Activated CD4-positive, CD25-positive, alpha-beta regulatory T cell treated with anti-CD3 and anti-CD28 coated beads, Interleukin-2, amount 50 U/mL, for 16 hours (primary cell): ENCODE measurements at regions not wholly inside any gene's neighbourhood (a gene's known extent, or its start where the extent isn't known, plus 50 kb on each side); places are given as distances from the start of the nearest gene placed in this dataset.

Experiments used
- DNase-seq: peaks from one replicate; pipeline ENCODE4 v3.0.0-alpha.2; 2020; ENCODE audit warnings: low read depth, low spot score

GRCh38 chr6:16857969-16858592 is 96.8 kb upstream of the ATXN1 start:
- no peak for DNase-seq

DNA sequence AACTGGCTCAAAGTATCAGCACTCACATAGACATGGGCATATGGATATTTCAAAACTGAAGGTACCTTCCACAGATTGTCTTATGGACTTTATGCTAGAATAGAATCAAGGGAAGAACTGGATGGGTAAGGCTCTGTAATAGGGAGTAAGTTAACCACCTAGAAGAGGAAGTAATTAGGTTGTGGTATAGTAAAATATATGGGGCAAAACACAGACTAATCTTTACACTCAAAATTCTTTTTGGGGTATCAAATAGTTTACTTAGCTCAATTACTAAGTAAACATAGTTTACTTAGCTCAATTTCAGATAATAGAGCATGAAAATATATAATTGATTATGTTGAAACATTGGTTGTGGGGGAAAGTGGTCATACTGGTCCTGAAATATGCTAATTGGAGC is 94.2 kb upstream of the ATXN1 start:
- DNase-seq = no peak

DNA sequence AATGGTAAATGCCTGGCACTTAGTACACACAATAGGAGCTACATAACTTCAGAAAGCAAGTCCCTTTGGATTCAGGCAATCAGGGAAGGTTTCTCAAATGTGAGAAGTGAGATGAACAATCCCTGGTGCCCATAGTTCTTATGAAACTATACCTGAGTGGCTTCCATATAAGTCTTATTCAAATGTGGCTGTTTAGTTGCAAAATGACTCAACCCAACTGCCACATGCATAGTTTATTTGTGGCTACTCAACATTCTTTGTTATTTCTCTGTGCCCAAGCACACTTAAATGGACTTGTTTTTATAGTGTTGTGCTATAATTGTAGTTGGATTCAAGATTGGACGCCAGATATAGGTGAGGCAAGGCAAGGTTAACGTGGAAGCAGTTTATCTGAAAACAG is 93.7 kb upstream of the ATXN1 start:
- DNase-seq = no peak

GRCh38 chr6:16852671-16853070 is 91.4 kb upstream of the ATXN1 start:
- no peak for DNase-seq

GRCh38 chr6:16851758-16852157 is 90.5 kb upstream of the ATXN1 start:
- DNase-seq = no peak

DNA sequence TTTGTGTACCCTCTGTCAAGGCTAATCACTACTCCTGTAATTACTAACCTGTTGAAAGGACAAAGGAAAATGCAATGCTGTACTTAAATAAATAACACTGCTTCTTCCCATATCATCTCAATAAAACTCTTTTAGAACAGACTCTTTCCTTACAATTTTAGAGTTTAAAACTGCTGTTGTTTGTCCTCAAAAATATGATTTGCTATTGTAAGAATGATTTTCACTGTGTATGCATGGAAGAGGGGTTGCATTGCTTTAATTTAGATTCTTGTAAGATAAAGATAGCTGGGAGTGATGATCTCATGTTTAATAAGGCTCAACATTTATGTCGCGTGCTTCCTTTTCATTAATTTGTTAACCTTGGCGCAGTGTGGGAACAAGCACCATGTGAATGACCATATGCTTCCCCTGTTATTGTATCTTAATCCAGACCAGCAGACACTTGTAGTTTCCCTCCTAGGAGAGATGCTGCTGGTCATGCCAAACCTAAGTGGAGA is 89.8 kb upstream of the ATXN1 start:
- no peak for DNase-seq

DNA sequence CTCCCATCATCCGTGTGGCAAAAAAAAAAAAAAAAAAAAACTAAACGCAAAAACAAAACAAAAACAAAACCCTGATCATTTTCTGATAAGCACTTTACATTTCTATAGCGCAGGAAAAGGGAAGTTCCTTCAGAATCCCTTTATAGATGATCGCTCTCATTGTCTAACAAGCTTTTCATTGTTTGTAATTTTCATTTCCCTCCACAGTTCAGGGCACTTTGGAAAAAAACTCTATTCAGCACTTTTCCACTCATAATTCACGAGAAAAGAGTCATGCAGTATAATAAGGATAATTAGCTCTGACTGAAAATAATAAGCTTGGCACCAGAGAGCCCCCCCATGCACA is 89.4 kb upstream of the ATXN1 start:
- DNase-seq = no peak

- DNase-seq = no peak
These were observed 88.9 kb upstream of the ATXN1 start for GRCh38 chr6:16849988-16850680.

DNA sequence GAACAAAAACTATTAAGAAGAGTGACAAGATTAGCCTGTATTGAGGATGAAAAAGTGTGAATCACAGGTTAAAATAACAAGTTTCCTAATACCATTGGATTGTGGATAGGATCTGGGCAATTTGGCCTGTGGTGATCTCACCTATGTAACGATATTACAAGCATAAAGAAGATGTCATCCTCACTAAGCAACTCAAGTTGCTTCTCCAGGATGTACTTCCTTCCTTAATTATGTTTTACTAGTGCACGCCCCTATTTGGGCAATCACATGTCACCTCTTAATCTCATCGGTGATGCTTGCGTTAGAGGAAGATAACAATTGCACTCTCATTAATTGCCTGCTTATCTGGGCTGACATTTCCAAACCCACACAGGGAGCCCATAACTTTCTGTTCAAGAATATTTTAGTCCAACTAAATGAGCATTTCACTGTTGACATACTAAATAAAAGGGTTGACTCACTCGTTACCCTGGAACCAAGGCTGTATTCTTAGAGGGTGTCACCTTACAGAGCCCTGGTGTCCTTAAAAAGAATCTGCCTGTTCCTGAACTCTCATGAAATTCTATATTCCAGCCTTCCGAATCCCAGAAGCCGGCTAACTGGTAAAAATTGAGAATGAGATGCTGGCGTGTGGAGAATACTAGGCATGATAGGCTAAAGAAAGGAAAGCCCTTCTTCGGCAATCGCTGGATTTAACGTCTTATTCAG is 88.2 kb upstream of the ATXN1 start:
- DNase-seq = no peak

DNA sequence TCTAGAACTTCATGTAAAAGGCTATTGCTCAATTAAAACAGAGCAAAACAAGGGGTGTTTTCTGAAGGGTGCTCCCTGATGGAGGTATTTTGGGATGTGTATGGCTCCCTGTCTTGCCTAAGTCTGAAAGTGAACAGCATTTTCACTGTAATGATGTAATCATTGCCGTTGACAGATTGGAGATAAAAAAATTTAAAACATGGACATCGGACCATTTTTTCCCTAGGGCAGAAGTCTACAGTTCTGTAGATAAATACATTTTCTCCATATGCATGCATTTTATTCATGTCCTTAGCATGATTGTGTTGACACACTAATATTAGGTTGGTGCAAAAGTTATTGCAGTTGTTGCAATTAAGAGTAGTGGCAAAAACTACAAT is 85.1 kb upstream of the ATXN1 start:
- no peak for DNase-seq

DNA sequence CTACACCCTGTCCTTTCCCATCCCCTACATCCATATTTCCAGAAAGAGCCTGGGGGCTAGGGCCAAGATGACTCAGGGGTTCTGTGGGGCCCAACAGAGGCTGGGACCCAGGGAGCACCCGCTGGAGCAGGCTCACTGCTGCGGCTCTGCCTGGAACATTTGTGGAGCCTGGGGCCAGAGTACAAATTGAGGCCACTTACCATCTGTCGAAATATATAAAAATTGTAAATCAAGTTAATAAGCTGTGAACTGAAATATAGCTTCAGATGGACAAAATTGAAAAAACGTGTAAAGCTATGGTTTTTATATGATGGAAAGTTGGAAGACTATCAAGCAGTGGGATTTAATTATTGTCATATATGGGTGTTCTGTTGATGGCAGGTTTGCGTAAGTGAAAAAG is 82.9 kb upstream of the ATXN1 start:
- DNase-seq = no peak

- DNase-seq = no peak
These were observed 81.4 kb upstream of the ATXN1 start for GRCh38 chr6:16842676-16843075.

DNA sequence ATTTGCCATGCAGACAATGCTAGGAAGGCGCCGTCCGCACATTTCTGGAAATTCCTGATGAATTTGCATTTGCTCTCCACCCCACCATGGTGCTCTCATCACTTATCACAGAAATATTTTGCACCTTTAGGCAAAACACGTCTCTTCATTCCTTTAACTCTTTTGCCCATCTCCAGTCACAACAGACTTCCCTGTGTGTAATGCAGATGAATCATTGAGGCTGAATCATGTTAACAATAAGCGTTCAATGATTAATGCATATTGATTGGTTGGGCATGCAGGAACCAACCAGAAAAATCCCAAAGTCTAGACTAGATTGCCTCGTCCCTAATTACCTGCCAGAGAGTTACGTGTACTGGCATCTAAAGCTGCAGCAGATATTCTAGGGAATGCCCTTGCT is 80.0 kb upstream of the ATXN1 start:
- no peak for DNase-seq

- DNase-seq = no peak
These were observed 79.5 kb upstream of the ATXN1 start for GRCh38 chr6:16840725-16841124.

DNA sequence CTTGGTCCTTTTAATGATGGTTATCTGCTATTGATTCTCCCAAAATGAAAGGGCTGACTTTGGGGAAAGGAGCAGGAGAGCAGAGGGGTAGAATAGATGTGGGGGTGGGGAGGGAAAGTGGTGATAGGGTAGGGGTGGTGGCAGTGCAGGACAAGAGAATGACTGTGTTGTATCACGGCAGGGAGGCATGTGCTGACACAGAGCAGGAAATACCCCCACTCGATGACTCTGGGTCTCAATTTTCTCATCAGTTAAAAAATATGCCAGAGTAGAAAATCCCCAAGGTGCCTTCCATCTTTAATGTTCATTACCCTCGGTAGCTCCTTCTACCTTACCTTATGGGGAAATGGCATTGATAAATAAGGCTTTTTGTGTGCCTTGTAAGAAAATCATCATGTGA is 79.0 kb upstream of the ATXN1 start:
- DNase-seq = no peak

DNA sequence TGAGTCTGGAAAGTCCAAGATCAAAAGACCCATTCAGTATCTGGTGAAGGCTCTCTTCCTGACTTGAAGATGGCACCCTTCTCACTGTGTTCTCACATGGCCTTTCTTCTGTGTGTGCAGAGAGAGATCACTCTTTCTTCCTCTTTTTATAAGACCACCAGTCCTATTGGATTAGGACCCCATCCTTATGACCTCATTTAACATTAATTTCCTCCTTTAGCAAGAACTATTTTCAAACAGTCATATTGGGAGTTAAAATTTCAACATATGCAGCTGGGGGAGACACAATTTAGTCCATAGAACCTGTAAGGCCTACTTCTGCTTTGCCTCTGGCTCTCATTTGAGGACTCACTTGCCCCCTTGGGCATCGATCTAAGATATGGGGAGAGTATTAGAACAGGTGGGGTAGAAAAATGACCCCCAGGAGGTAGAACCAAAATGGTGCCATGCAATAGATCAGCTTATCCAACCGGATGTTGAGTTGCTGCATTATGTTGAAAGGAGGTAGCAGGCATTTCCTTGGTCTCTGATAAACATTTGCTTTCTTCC is 78.4 kb upstream of the ATXN1 start:
- DNase-seq = no peak

DNA sequence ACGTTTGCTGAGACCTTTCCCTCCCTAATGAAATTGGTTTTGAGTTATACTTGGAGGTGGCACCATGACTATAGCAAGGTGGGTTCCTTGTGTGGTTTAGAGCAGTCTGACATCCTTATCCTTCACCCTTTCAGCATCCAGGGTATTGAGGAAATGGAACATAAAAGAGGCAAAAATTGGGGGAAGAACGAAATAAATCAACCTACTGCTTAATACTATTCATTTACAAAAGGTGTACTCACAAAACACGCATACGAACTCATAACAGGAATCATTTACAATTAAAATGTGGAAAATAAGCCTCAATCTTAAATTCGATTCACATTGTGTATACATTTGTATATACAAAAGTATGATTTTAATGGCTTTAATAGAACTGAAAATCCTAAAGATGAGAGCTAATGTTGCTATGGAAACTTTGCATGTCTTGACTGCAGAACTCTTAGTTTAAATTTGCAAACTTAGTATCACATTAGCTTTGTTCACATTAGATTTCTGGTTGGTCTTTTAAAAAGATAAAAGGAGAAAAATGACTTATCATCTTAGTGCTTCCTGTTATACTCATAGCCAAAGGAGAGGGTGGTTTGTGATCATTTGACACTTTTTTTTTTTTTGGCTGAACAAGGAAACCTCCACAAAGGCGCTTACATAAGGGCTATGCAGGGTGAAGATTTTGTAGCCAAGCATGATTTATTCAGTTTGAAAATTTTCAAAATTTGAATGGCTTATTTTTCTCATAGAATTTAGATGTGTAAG is 76.1 kb upstream of the ATXN1 start:
- DNase-seq = no peak

DNA sequence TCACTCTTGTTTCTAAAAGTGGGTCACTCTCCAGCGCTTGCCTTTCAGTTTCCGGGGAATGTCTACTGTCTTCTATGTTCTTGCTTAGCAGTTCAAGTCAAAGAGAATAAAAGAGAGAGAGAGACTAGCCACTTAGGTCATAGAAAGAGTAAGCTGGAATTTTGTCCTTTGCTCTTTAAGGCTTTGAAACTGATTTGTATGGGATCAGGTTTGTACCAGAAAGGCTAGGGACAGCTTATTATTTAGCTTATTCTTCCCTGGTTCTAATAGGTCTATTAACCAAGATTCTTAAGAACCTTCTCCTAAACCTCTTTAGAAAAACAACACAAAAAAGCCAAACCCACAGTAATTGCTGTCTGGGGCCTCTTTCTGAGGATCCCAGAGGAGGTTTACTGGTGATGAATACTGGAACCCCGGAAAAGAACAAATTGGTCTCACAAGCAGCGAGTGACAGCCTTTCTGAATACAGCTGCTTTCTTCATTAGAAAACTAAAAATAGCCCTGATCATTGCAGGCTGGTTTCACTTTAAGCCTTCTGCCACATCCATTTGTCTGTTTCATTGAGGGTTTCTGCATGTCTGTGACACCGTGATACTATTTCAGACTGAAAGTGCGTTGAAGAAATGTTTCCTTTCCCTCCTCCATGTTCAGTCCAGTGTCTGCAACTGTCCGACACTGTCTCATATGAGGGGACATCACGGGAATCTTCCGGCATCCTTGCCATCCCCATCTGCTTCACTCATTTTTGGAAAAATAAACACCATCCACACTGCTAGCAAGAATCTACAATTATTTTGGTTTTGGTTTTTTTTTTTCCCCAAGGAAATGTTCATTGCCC is 75.1 kb upstream of the ATXN1 start:
- no peak for DNase-seq

- no peak for DNase-seq
These were observed 73.0 kb upstream of the ATXN1 start for GRCh38 chr6:16834242-16834641.

DNA sequence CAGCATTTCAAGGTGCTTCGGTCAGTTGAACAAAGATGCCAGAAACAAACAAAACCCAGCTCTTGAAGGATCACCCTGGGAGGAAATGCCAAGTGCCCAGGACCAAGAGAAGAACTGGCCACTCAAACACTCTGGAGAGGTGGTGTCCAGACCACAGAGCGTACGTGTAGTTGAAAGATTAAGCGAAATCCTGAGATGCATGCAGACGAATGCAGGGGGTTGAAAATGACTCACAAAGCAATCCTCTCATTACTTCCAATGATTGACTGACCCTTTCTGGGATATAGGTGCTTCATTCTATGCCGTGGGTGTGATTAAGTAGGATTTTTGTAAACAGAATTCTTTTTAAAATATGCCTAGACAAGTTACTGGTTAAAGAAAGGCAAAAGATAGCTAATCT is 71.5 kb upstream of the ATXN1 start:
- DNase-seq = no peak

GRCh38 chr6:16832043-16832567 is 70.8 kb upstream of the ATXN1 start:
- no peak for DNase-seq
